GM18511 (cell line): ENCODE measurements at regions not wholly inside any gene's neighbourhood (a gene's known extent, or its start where the extent isn't known, plus 50 kb on each side); places are given as distances from the start of the nearest gene placed in this dataset.
"Not testable (repeated sequence)": the region's sequence is repeated elsewhere in the genome, so short reads cannot be mapped to it uniquely, and the experiment has no call there.

ENCODE experiments used
- ATAC-seq: cut with Tn5 transposase; IDR thresholded peaks from one replicate; pipeline ENCODE4 v1.9.1; 2021; ENCODE audit warnings: mild to moderate bottlenecking, moderate library complexity; ENCODE audit not compliant: unreplicated experiment

DNA sequence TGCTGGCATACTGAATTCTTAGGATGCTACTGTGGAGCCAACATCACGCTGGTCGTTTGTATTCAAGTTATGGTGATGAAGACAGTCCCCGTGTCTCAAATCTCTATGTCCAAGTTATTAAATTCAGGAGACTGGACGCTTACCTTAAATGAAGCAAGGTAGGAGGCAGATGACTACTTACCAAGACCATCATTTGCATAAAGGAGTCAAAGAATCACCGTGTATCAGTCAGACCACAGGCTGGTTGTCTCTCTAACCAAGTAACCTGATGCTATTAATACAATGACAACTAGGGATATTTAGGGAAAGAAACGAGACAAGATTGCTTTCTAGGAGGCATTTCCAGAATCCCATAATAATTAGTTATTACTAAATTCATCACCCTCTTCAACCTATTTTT lies 78.1 kb upstream of the FRMD6 start:
- ATAC-seq = no peak

DNA sequence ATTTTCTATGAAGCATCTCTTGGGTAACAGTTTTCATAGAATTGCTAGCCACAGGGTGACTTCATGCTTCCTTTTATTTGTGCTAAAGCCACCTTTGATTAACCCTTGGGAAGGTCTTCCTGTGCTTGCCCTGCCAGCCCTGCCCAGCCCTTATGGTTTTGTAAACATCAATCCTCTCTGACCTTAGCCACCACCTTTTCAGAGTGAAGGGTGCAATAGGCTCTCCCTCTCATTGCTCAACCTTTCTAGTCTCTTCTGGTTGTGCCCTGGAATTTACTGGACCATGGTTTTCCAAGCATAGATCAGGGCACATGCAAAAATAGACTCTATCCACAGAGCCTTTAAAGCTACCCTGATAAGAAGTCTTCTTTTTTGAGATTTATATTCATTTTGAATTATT lies 77.7 kb upstream of the FRMD6 start:
- no peak for ATAC-seq

DNA sequence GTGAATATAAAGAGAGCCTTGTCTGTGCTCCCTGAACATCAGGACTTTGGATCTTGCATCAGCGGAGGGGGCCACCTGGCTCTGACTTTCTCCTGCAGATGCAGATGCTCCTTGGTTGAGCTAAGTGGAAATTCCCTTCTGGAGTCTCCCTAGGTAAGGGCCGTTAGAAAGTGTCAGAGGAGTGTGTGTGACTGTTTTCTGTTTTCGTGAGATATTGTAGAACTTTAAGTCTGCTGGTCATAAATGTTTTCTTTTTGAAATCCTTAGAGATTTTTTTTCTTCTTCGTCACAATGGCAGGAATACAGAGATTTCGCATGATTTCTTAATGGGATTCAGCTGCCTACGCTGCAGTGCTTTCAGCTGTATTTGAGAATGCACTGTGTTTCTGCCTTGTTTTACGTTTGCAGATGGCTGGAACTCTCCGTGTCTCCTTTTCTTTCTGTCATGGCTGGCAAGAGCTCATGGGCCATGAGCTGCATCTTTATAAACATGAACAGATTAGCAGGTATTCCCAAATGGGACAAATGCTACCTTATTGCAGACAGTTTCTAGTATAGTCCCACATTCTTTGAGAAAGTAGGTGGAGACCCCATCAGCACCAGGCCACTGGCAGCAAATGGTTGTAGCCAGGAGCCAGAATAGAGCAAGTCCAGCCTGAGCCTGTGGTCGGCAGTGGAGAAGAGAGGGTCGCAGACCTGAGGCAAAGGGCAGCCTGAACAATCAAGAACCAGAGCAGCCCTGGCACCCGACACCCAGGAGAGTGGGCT lies 76.2 kb upstream of the FRMD6 start:
- no peak for ATAC-seq

DNA sequence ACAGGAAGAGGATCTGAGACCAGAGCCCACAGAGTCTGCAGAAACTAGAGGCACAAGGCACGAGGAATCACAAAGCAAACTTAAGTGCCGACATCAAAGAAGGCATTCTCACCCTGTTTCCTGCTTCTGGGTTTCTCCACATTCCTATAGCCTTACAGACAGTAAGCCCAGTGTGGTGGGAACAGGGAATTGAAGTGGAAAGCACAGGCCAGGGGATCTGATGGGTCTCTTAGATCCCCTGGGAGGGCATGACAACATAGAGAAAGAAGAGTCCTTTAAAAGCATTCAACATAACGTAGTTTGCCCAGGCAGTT lies 75.6 kb upstream of the FRMD6 start:
- no peak for ATAC-seq

DNA sequence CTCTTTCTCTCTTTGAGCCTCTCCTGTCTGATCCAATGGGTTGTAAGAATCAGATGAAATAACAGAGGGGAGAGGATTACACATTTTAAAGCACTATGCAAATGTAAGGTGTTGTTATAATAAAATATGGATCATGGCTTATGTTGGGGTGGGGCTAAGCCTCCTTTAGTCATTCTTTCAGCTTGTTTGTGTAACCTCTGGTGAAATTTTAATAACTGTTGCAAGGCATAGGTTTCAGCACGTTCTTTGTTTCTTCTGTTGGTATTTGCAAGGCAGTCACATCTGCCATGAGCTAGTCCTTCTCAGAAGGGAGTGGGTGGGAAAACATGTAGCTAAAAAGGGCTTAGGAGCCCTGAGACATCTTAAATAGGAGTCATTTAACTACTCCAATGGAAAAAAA lies 74.8 kb upstream of the FRMD6 start:
- ATAC-seq = no peak

DNA sequence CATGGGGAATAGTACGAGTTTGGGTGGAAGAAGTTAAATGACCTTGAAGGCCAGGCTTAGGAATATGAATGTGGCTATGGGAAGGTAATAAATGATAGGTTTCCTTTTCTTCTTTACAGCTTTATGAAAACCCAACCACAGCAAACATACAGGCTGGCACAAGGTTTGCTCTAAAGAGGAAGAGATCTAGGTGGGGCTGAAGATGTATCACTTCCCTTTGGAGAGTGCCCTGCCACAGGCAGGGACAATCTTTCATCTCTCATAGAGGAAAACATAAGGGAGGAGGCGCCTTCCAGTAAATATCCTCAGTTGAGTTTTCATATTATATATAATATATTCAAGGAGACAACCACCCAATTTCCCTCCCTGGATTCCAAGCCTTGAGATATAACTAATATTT lies 72.9 kb upstream of the FRMD6 start:
- no peak for ATAC-seq

DNA sequence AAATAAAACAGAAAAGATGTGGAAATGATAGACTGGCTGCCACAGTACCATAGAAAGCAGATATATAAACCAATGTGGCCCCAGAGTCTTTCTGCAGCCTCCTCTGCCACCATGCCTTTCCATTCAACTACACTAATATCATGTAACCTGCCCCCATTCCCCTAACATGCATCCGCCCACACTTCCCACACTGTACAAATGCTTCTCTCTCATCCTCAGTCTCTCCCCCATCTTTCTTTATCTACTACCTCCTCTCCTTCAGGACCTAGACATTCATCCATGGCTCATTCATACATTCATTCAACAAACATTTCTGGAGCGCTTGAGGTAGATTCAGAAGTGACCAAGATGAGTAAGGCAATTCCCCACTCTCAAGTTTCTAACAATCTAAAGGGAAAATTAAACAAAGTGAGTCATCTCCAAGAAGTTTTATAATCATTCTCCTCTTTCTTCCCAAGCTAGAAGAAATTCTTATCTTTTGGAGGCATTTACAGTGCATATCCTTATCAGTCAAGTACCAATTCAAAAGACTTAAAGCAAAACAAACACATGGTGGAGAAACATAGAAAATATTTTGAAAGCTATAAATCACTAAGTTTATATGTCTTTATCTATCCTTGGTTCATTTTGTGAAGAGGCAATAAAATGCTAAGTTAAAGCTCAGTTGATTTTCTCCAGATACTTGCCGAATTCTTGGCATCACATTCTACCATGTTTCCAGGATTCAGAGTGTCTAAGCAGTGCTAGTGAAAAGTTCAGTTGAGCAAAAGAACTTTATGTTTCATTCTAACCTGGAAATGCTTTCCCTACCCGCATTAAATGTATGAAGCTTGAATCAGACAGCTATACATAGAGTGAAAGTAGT lies 70.5 kb upstream of the FRMD6 start:
- no peak for ATAC-seq

DNA sequence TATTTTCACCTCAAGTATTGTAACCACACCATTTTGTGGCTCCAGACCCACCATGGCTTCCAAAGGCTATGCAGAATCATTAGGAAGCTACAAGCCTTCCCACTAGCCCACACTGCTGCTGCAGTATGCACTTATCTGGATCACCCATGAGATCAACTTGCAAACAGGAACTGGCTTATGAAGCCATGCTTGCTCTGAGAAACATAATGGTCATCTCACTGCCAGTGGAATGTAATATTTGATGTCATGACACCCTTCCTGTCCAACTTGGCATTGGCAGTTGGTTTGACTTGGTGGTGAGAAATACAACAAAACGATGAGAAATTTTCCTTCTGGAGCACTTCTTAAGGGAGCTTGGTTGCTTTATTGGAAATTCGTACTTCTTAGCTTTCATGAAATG lies 69.3 kb upstream of the FRMD6 start:
- ATAC-seq = no peak

DNA sequence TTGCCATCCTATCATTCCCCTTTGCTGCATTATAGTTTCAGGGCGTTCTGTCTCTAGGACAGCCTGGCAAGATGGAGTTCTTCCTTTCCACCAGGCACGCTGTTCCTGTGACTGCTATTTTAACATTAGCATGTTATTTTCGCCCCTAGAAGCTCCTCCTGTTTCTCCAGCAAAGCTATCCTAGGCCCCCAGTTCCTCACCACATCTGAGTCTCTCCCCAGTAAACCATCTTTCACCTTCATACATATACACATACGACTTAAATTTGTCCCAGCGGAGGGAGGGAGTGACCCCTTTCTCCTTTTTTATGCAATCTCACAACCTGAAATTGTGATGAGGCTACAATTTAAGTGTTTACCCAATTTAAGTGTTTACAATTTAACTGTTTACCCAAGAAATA lies 66.7 kb upstream of the FRMD6 start:
- no peak for ATAC-seq

DNA sequence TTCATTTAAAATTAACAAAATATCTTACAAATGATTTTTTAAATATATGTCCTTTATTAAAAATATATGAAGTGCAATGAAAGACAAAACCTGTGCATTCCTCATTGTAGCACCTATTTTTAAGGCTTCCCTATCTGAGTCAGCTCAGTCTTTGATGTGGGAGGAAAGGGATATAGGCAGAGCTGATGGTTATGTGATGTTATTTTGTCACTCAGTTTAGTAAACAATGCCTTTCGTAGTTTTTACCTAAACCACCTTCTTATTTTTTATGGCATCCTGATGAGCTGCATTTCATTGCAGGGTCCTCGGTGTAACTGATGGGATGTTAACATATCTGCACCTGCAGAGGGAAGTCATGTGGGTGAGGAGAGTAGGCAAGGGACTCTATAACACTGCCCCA lies 58.9 kb upstream of the FRMD6 start:
- ATAC-seq = no peak

DNA sequence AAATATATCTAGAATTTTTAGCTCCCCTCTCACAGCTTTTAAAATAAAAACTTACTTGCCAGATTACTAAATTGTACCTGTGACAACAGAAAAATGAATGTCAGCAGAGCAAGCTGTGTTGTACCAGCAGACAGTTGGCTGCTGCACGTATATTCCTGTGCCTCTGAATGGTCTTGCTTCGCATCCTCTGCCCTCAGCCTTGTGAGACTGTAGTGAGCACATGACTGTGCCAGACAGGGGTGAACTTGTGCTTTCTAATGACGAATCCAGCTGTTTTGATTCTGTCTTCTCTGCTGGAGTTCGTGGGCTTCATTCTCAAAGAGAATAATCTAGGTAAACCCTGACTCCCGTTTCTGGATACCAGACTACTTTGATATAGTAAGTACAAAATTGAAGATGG lies 58.3 kb upstream of the FRMD6 start:
- ATAC-seq = no peak

DNA sequence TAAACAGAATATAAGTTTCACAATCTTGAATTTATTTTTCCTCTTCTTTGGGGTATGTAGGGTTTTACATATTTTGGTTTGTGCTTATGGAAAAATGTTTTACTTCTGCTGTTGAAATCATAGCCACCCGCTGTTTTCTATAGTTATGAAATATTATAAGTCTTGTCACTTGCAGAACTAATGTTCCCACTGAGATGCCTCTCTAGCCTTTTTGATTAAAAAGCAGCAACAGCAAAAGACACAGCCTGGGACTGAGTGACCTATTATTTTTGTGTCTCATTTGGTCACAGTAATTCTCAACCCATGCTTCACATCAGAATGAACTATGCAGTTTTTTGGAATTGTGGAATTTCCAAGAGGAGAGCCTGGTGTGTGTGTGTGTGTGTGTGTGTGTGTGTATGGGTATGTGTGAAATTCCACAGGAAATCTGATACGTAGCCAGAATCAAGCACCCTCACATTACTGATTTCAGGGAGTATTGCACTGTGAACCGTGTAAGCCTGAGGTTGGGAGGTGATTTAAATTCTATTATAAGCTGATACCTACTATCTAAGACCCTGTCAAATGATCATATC lies 55.7 kb upstream of the FRMD6 start:
- ATAC-seq = no peak

DNA sequence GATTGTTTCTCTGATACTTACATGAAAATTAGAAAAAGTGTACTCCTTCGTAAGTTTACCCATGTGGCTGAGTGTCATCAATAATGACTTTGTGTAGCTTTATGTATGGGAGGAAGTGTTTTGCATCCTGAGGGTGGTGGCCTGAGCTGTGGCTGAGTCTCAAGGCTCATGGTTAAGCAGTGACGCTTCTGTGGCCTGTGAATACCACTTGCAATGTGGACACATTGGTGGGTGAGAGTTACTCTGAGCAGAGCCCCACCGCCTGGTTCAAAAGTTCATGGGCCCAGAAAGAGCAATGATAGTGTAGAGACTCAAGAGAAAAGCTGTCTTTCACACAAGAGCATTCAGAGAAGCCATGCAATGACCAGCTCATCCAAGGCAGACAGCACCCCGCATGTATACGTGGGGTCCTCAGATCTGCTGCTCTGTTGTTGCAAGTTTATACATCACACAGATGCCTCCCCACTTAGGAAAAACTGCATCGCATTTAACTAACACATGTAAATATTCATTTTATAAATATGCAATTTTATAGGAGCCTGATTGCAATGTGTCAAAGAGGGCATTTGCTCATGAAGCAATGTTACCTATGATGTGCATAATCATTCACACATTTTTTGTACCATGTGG lies 55.1 kb upstream of the FRMD6 start:
- ATAC-seq = no peak

DNA sequence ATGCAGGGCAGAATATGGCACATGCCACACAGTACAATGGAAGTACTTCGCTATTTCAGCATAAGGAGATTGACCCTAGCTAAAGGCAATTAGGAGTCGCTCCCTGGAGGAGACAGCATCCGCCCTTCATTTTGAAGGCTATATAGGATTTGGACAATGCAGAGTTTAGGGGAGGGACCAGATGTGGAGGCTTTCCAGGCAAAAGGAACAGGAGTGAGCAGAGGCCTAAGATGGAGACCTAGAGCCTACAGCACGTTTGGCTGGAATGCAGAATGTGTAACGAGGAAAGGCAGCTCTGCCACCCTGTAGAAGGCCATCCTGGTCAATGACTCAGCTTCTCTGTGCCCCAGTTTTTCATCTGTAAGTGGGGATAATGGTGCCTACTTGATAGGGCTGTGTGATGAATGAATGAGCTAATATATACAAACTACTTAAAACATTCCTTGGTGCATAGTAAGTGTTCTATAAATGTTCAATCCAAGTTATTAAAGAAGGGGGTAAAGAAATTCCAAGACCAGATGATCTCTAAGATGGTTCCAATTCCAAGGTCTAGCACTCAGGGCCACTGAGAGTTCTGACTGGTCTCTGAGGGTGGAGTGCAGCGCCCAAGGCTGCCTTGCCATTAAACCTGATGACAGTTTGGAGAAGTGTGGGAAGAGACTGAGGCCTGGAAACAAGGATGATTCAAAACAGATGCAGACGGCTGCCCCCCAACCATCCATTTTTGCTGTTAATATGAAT lies 54.3 kb upstream of the FRMD6 start:
- ATAC-seq = no peak

DNA sequence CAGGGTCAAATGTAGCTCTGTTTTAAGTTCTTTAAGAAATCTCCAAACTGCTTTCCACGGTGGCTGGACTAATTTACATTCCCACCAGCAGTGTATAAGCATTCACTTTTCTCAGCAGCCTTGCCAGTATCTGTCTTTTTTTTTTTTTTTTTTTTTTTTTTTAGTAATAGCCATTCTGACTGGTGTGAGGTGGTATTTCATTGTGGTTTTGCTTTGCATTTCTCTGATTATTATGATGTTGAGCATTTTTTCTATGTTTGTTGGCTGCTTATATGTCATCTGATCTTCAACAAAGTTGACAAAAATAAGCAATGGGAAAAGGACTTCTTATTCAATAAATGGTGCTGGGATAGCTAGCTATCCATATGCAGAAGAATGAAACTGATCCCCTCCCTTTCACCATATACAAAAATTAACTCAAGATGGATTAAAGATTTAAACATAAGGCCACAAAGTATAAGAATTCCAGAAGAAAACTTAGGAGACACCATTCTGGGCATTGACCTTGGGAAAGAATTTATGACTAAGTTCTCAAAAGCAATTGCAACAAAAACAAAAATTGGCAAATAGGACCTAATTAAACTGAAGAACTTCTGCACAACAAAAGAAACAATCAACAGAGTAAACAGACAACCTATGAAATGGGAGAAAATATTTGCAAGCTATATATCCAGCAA lies 52.6 kb upstream of the FRMD6 start:
- ATAC-seq = not testable (repeated sequence)

DNA sequence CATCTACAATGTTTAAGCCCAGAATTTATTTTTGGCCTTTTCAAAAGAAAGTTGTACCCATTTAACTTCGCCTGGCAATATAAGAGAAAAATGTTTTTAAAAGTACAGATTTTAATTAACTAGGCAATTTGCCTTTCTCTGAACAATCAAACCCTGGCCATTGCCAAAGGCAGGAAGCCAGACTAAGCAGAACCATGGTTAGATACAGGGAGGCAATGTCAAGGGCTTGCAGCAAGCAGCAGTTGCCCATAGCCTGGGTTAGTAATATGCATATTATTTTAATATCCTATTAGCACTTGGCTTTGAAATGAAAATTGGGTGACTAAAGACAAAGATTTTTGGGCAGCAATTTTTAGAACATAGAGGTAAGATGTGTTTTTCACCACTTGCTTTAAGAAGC lies 51.1 kb upstream of the FRMD6 start:
- no peak for ATAC-seq
